ENCODE measurements at regions not wholly inside any gene's neighbourhood (a gene's known extent, or its start where the extent isn't known, plus 50 kb on each side); places are given as distances from the start of the nearest gene placed in this dataset.

- Histone ChIP-seq H3K27ac (ENCODE audit: low read length) (no peak overlapping the region), H2AFZ (ENCODE audit: low read length) (no peak overlapping the region), H3K4me2 (ENCODE audit: low read depth, low read length, poor library complexity, severe bottlenecking) (no peak overlapping the region), H4K20me1 (ENCODE audit: insufficient read depth, low read depth, low read length) (no peaks in the 10 kb centered on the region), H3K9me2 (replicated peaks; ENCODE audit: insufficient read depth, low read length) (no peaks in the 10 kb centered on the region), H3K9ac (ENCODE audit: low read length) (no peak overlapping the region), H3K4me1 (ENCODE audit: low read length) (no peaks in the 10 kb centered on the region), H3K9me3 (ENCODE audit: low read length) (no peaks in the 10 kb centered on the region), H3K36me3 (ENCODE audit: insufficient read depth, low read length) (no peaks in the 10 kb centered on the region), H3K4me3 (ENCODE audit: low read length) (no peak overlapping the region), H3K79me2 (ENCODE audit: low read length) (no peaks in the 10 kb centered on the region), H3K27me3 (ENCODE audit: low read length) (no peaks in the 10 kb centered on the region)
- no peak for DNase-seq
Observed at GRCh38 chr6:147869869-147870268, 361.4 kb downstream of the SAMD5 start.

GRCh38 chr6:147870506-147871110 is 362.1 kb downstream of the SAMD5 start:
- Histone ChIP-seq H2AFZ (ENCODE audit: low read length) (no peak overlapping the region), H3K9me3 (ENCODE audit: low read length) (no peaks in the 10 kb centered on the region), H3K4me2 (ENCODE audit: low read depth, low read length, poor library complexity, severe bottlenecking) (no peak overlapping the region), H3K27ac (ENCODE audit: low read length) (no peak overlapping the region), H3K4me3 (ENCODE audit: low read length) (no peak overlapping the region), H3K4me1 (ENCODE audit: low read length) (no peaks in the 10 kb centered on the region), H3K9me2 (replicated peaks; ENCODE audit: insufficient read depth, low read length) (no peaks in the 10 kb centered on the region), H3K9ac (ENCODE audit: low read length) (no peak overlapping the region), H3K79me2 (ENCODE audit: low read length) (no peaks in the 10 kb centered on the region), H3K36me3 (ENCODE audit: insufficient read depth, low read length) (no peaks in the 10 kb centered on the region), H3K27me3 (ENCODE audit: low read length) (no peaks in the 10 kb centered on the region), H4K20me1 (ENCODE audit: insufficient read depth, low read depth, low read length) (no peaks in the 10 kb centered on the region)
- no peak for DNase-seq

DNA sequence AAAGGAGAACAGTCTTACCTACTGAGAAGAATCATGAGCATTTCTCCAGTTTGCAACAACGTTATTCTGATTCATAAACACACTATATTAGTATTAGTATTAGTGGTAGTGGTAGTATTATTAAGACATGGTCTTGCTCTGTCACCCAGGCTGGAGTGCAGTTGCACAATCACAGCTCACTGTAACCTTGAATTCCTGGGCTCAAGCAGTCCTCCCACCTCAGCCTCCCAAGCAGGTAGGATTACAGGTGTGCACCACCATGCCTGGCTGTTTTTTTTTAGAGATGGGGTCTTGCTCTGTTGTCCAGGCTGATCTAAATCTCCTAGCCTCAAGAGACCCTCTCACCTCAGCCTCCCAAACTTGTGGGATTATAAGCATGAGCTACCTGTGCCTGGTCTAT is 363.5 kb downstream of the SAMD5 start:
- DNase-seq, result no peak
- no peaks in the 10 kb centered on the region for H3K9me3 ChIP-seq (ENCODE audit: low read length)
- H3K9ac ChIP-seq (ENCODE audit: low read length), result no peak overlapping the region
- no peaks in the 10 kb centered on the region for H3K36me3 ChIP-seq (ENCODE audit: insufficient read depth, low read length)
- no peaks in the 10 kb centered on the region for H4K20me1 ChIP-seq (ENCODE audit: insufficient read depth, low read depth, low read length)
- no peak overlapping the region for H3K4me3 ChIP-seq (ENCODE audit: low read length)
- no peaks in the 10 kb centered on the region for H3K27me3 ChIP-seq (ENCODE audit: low read length)
- no peaks in the 10 kb centered on the region for H3K4me1 ChIP-seq (ENCODE audit: low read length)
- H3K9me2 ChIP-seq (replicated peaks; ENCODE audit: insufficient read depth, low read length), result no peaks in the 10 kb centered on the region
- no peaks in the 10 kb centered on the region for H3K79me2 ChIP-seq (ENCODE audit: low read length)
- H2AFZ ChIP-seq (ENCODE audit: low read length), result no peak overlapping the region
- no peak overlapping the region for H3K27ac ChIP-seq (ENCODE audit: low read length)
- H3K4me2 ChIP-seq (ENCODE audit: low read depth, low read length, poor library complexity, severe bottlenecking), result no peak overlapping the region

GRCh38 chr6:147873816-147874215 is 365.3 kb downstream of the SAMD5 start:
- Histone ChIP-seq H3K36me3 (ENCODE audit: insufficient read depth, low read length) (no peaks in the 10 kb centered on the region), H3K9me2 (replicated peaks; ENCODE audit: insufficient read depth, low read length) (no peaks in the 10 kb centered on the region), H3K79me2 (ENCODE audit: low read length) (no peaks in the 10 kb centered on the region), H2AFZ (ENCODE audit: low read length) (no peak overlapping the region), H3K4me3 (ENCODE audit: low read length) (no peak overlapping the region), H3K4me2 (ENCODE audit: low read depth, low read length, poor library complexity, severe bottlenecking) (no peak overlapping the region), H3K4me1 (ENCODE audit: low read length) (no peaks in the 10 kb centered on the region), H4K20me1 (ENCODE audit: insufficient read depth, low read depth, low read length) (no peaks in the 10 kb centered on the region), H3K27ac (ENCODE audit: low read length) (no peak overlapping the region), H3K27me3 (ENCODE audit: low read length) (no peaks in the 10 kb centered on the region), H3K9ac (ENCODE audit: low read length) (no peak overlapping the region), H3K9me3 (ENCODE audit: low read length) (no peaks in the 10 kb centered on the region)
- DNase-seq, result no peak

GRCh38 chr6:147874322-147874721 is 365.8 kb downstream of the SAMD5 start:
- no peaks in the 10 kb centered on the region for H3K79me2 ChIP-seq (ENCODE audit: low read length)
- no peaks in the 10 kb centered on the region for H3K36me3 ChIP-seq (ENCODE audit: insufficient read depth, low read length)
- no peaks in the 10 kb centered on the region for H4K20me1 ChIP-seq (ENCODE audit: insufficient read depth, low read depth, low read length)
- no peak overlapping the region for H3K4me3 ChIP-seq (ENCODE audit: low read length)
- DNase-seq, result no peak
- no peak overlapping the region for H3K4me2 ChIP-seq (ENCODE audit: low read depth, low read length, poor library complexity, severe bottlenecking)
- H3K27me3 ChIP-seq (ENCODE audit: low read length), result no peaks in the 10 kb centered on the region
- H2AFZ ChIP-seq (ENCODE audit: low read length), result no peak overlapping the region
- no peaks in the 10 kb centered on the region for H3K9me2 ChIP-seq (replicated peaks; ENCODE audit: insufficient read depth, low read length)
- H3K9ac ChIP-seq (ENCODE audit: low read length), result no peak overlapping the region
- H3K4me1 ChIP-seq (ENCODE audit: low read length), result no peaks in the 10 kb centered on the region
- H3K9me3 ChIP-seq (ENCODE audit: low read length), result no peaks in the 10 kb centered on the region
- no peak overlapping the region for H3K27ac ChIP-seq (ENCODE audit: low read length)

DNA sequence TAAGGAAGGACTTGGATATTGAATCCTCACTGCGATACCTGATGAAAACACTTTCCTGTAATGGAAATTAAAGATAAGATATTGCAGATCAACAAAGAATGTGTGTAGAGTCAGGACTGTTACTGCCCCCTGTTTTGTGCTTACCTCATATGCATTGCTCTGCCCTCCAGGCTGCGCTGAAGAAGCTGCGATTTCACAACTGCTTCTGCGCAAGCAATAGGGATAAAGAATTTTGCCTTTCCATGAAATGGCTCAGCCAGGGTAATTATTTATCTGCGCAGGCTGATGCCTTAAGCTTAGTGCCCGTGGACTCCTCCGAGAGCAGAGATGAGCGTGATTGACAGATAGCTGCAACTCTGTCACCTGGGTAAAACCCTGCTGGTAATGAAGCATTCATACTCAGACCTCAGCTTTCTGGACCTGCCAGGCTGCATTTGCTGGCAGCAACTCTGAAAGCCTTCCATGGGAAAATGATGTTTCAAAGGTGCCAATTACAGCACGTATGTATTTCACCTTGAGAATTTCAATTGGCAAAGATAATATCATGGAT is 370.6 kb downstream of the SAMD5 start:
- Histone ChIP-seq H3K4me3 (ENCODE audit: low read length) (no peak overlapping the region), H3K9me2 (replicated peaks; ENCODE audit: insufficient read depth, low read length) (no peaks in the 10 kb centered on the region), H3K27me3 (ENCODE audit: low read length) (no peaks in the 10 kb centered on the region), H4K20me1 (ENCODE audit: insufficient read depth, low read depth, low read length) (no peaks in the 10 kb centered on the region), H3K4me1 (ENCODE audit: low read length) (no peaks in the 10 kb centered on the region), H3K4me2 (ENCODE audit: low read depth, low read length, poor library complexity, severe bottlenecking) (no peak overlapping the region), H3K27ac (ENCODE audit: low read length) (no peak overlapping the region), H3K9ac (ENCODE audit: low read length) (no peak overlapping the region), H3K79me2 (ENCODE audit: low read length) (no peaks in the 10 kb centered on the region), H2AFZ (ENCODE audit: low read length) (no peak overlapping the region), H3K9me3 (ENCODE audit: low read length) (no peaks in the 10 kb centered on the region), H3K36me3 (ENCODE audit: insufficient read depth, low read length) (no peaks in the 10 kb centered on the region)
- no peak for DNase-seq

- Histone ChIP-seq H3K36me3 (ENCODE audit: insufficient read depth, low read length) (no peaks in the 10 kb centered on the region), H3K9me2 (replicated peaks; ENCODE audit: insufficient read depth, low read length) (no peaks in the 10 kb centered on the region), H3K4me1 (ENCODE audit: low read length) (no peaks in the 10 kb centered on the region), H3K27me3 (ENCODE audit: low read length) (no peaks in the 10 kb centered on the region), H3K27ac (ENCODE audit: low read length) (no peak overlapping the region), H3K79me2 (ENCODE audit: low read length) (no peaks in the 10 kb centered on the region), H3K4me2 (ENCODE audit: low read depth, low read length, poor library complexity, severe bottlenecking) (no peak overlapping the region), H2AFZ (ENCODE audit: low read length) (no peak overlapping the region), H3K4me3 (ENCODE audit: low read length) (no peak overlapping the region), H4K20me1 (ENCODE audit: insufficient read depth, low read depth, low read length) (no peaks in the 10 kb centered on the region), H3K9ac (ENCODE audit: low read length) (no peak overlapping the region), H3K9me3 (ENCODE audit: low read length) (no peaks in the 10 kb centered on the region)
- no peak for DNase-seq
Observed at GRCh38 chr6:147881432-147881831, 372.9 kb downstream of the SAMD5 start.

GRCh38 chr6:147888374-147888773 is 379.9 kb downstream of the SAMD5 start:
- Histone ChIP-seq H3K27ac (ENCODE audit: low read length) (no peak overlapping the region), H3K27me3 (ENCODE audit: low read length) (no peaks in the 10 kb centered on the region), H3K9me2 (replicated peaks; ENCODE audit: insufficient read depth, low read length) (no peaks in the 10 kb centered on the region), H3K4me1 (ENCODE audit: low read length) (no peaks in the 10 kb centered on the region), H3K36me3 (ENCODE audit: insufficient read depth, low read length) (no peaks in the 10 kb centered on the region), H3K9me3 (ENCODE audit: low read length) (no peaks in the 10 kb centered on the region), H3K4me3 (ENCODE audit: low read length) (no peak overlapping the region), H4K20me1 (ENCODE audit: insufficient read depth, low read depth, low read length) (no peaks in the 10 kb centered on the region), H2AFZ (ENCODE audit: low read length) (no peak overlapping the region), H3K4me2 (ENCODE audit: low read depth, low read length, poor library complexity, severe bottlenecking) (no peak overlapping the region), H3K9ac (ENCODE audit: low read length) (no peak overlapping the region), H3K79me2 (ENCODE audit: low read length) (no peaks in the 10 kb centered on the region)
- no peak for DNase-seq
